Neural cell (in vitro differentiated cells): ENCODE measurements at regions not wholly inside any gene's neighbourhood (a gene's known extent, or its start where the extent isn't known, plus 50 kb on each side); places are given as distances from the start of the nearest gene placed in this dataset.

Source experiments
- EP300 ChIP-seq: fragments of 450-650 bp; conservative IDR thresholded peaks from 2 replicates; pipeline ENCODE4 v1.6.1; 2014; ENCODE audit warnings: antibody characterized with exemption, mild to moderate bottlenecking, moderate library complexity; ENCODE audit not compliant: poor library complexity, severe bottlenecking
- EZH2 ChIP-seq: fragments of 200-600, 300-800 bp; shearing (Covaris generic), sonication (generic); IDR thresholded peaks from 2 replicates; pipeline ENCODE4 v1.6.1; 2014; ENCODE audit warnings: antibody characterized with exemption, low read length, borderline replicate concordance, mild to moderate bottlenecking; ENCODE audit not compliant: insufficient read depth, poor library complexity, severe bottlenecking
- POLR2AphosphoS5 ChIP-seq: IDR thresholded peaks from 2 replicates; pipeline ENCODE4 v1.6.1; 2012
- RAD21 ChIP-seq: fragments of 450-650 bp; conservative IDR thresholded peaks from 2 replicates; pipeline ENCODE4 v1.6.1; 2014; ENCODE audit warnings: antibody characterized with exemption, mild to moderate bottlenecking, moderate library complexity
- SMC3 ChIP-seq: fragments of 450-650 bp; conservative IDR thresholded peaks from 2 replicates; pipeline ENCODE4 v1.6.1; 2014; ENCODE audit warnings: antibody characterized with exemption, mild to moderate bottlenecking, moderate library complexity; ENCODE audit not compliant: poor library complexity
- TAF1 ChIP-seq: IDR thresholded peaks from 2 replicates; pipeline ENCODE4 v1.6.1; 2012; ENCODE audit warnings: low read depth
- TF ChIP-seq, protein P1 (sequence below): fragments of 450-650 bp; IDR thresholded peaks from 2 replicates; pipeline ENCODE4 v1.5.1; 2014; ENCODE audit warnings: antibody characterized with exemption, mild to moderate bottlenecking, moderate library complexity; ENCODE audit not compliant: poor library complexity, severe bottlenecking
- TF ChIP-seq, protein P2 (sequence below): IDR thresholded peaks from 2 replicates; pipeline ENCODE4 v1.6.1; 2012; ENCODE audit warnings: borderline replicate concordance

DNA sequence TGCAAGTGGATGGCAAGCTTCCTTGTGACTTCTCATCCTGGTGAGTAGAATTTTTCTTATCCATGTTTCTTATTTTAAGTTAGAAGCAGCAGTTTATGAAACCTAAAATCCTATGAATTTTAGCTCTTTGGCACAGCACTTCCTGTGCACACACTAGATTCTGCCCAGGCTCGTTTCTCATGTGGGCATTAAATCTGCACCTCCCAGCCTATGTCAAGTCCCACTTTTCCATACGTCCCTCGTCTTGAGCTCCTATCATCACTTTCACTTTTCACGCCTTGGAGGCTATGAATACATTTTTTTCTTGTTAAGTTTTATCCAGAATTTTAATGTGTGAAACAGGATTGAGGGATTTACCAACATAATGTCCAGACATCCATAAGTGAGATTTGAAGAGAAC is 142.1 kb downstream of the MRPS6 start:
- TF ChIP-seq SMC3 = no peak
- TF ChIP-seq, protein P1, sequence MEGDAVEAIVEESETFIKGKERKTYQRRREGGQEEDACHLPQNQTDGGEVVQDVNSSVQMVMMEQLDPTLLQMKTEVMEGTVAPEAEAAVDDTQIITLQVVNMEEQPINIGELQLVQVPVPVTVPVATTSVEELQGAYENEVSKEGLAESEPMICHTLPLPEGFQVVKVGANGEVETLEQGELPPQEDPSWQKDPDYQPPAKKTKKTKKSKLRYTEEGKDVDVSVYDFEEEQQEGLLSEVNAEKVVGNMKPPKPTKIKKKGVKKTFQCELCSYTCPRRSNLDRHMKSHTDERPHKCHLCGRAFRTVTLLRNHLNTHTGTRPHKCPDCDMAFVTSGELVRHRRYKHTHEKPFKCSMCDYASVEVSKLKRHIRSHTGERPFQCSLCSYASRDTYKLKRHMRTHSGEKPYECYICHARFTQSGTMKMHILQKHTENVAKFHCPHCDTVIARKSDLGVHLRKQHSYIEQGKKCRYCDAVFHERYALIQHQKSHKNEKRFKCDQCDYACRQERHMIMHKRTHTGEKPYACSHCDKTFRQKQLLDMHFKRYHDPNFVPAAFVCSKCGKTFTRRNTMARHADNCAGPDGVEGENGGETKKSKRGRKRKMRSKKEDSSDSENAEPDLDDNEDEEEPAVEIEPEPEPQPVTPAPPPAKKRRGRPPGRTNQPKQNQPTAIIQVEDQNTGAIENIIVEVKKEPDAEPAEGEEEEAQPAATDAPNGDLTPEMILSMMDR = no peak
- no peak for TF ChIP-seq EZH2
- TF ChIP-seq RAD21 = no peak
- TF ChIP-seq EP300 = no peak
- no peak for TF ChIP-seq TAF1
- TF ChIP-seq, protein P2, sequence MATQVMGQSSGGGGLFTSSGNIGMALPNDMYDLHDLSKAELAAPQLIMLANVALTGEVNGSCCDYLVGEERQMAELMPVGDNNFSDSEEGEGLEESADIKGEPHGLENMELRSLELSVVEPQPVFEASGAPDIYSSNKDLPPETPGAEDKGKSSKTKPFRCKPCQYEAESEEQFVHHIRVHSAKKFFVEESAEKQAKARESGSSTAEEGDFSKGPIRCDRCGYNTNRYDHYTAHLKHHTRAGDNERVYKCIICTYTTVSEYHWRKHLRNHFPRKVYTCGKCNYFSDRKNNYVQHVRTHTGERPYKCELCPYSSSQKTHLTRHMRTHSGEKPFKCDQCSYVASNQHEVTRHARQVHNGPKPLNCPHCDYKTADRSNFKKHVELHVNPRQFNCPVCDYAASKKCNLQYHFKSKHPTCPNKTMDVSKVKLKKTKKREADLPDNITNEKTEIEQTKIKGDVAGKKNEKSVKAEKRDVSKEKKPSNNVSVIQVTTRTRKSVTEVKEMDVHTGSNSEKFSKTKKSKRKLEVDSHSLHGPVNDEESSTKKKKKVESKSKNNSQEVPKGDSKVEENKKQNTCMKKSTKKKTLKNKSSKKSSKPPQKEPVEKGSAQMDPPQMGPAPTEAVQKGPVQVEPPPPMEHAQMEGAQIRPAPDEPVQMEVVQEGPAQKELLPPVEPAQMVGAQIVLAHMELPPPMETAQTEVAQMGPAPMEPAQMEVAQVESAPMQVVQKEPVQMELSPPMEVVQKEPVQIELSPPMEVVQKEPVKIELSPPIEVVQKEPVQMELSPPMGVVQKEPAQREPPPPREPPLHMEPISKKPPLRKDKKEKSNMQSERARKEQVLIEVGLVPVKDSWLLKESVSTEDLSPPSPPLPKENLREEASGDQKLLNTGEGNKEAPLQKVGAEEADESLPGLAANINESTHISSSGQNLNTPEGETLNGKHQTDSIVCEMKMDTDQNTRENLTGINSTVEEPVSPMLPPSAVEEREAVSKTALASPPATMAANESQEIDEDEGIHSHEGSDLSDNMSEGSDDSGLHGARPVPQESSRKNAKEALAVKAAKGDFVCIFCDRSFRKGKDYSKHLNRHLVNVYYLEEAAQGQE = no peak
- TF ChIP-seq POLR2AphosphoS5 = no peak
